GM23338 (cell line): ENCODE measurements at regions not wholly inside any gene's neighbourhood (a gene's known extent, or its start where the extent isn't known, plus 50 kb on each side); places are given as distances from the start of the nearest gene placed in this dataset.

Experiments
- ATAC-seq: fragments of 200-7000 bp; cut with Tn5 transposase; 3 replicates; pipeline ENCODE4 v1.9.1; 2020
- DNase-seq: peaks from one replicate; pipeline ENCODE4 v3.0.0-alpha.2; 2015; ENCODE audit warnings: low spot score
- H2AFZ ChIP-seq: fragments of 200-600 bp; sonication (generic); 2 replicates; pipeline ENCODE4 v1.8.0; 2016; ENCODE audit warnings: antibody characterized with exemption, mild to moderate bottlenecking, moderate library complexity
- H3F3A ChIP-seq: fragments of 200-600 bp; sonication (generic); replicated peaks from 2 replicates; pipeline ENCODE4 v1.8.0; 2017; ENCODE audit warnings: antibody characterized with exemption, mixed run types, low read depth
- H3K27ac ChIP-seq: fragments of 200-600 bp; sonication (generic); 2 replicates; pipeline ENCODE4 v1.6.1; 2016; ENCODE audit warnings: low read depth
- H3K27me3 ChIP-seq: fragments of 200-600 bp; sonication (generic); 2 replicates; pipeline ENCODE4 v1.8.0; 2016; ENCODE audit warnings: mild to moderate bottlenecking, mixed run types, moderate library complexity; ENCODE audit not compliant: insufficient read depth
- H3K36me3 ChIP-seq: fragments of 200-600 bp; sonication (generic); 2 replicates; pipeline ENCODE4 v1.8.0; 2016; ENCODE audit warnings: mild to moderate bottlenecking; ENCODE audit not compliant: insufficient read depth
- H3K4me1 ChIP-seq: fragments of 200-600 bp; sonication (generic); 2 replicates; pipeline ENCODE4 v1.8.0; 2016; ENCODE audit warnings: mild to moderate bottlenecking, moderate library complexity; ENCODE audit not compliant: insufficient read depth
- H3K4me2 ChIP-seq: fragments of 200-600 bp; sonication (generic); 2 replicates; pipeline ENCODE4 v1.7.1; 2017; ENCODE audit warnings: mixed run types
- H3K4me3 ChIP-seq: fragments of 200-600 bp; sonication (generic); 2 replicates; pipeline ENCODE4 v1.6.1; 2016; ENCODE audit warnings: mixed run types
- H3K79me2 ChIP-seq: fragments of 200-600 bp; sonication (generic); replicated peaks from 2 replicates; pipeline ENCODE4 v1.8.0; 2017; ENCODE audit warnings: mild to moderate bottlenecking; ENCODE audit not compliant: insufficient read depth
- H3K9me2 ChIP-seq: fragments of 200-600 bp; sonication (generic); 2 replicates; pipeline ENCODE4 v1.8.0; 2017; ENCODE audit not compliant: insufficient read depth
- H4K20me1 ChIP-seq: fragments of 200-600 bp; sonication (generic); replicated peaks from 2 replicates; pipeline ENCODE4 v1.8.0; 2017; ENCODE audit warnings: mild to moderate bottlenecking; ENCODE audit not compliant: insufficient read depth
- H3K27ac Mint-ChIP-seq: 2 replicates; pipeline ENCODE4 v1.8.0; 2020; ENCODE audit warnings: inconsistent platforms, mild to moderate bottlenecking, moderate library complexity, mixed read lengths
- H3K27me3 Mint-ChIP-seq: 3 replicates; pipeline ENCODE4 v1.8.0; 2022; ENCODE audit warnings: low read depth, mild to moderate bottlenecking, moderate library complexity, mixed read lengths, inconsistent platforms; ENCODE audit not compliant: insufficient read depth, poor library complexity
- H3K36me3 Mint-ChIP-seq: 3 replicates; pipeline ENCODE4 v1.8.0; 2021; ENCODE audit warnings: low read depth, mild to moderate bottlenecking, inconsistent platforms, moderate library complexity, mixed read lengths
- H3K4me1 Mint-ChIP-seq: 3 replicates; pipeline ENCODE4 v1.8.0; 2020; ENCODE audit warnings: mild to moderate bottlenecking, inconsistent platforms, mixed read lengths
- H3K4me3 Mint-ChIP-seq: 3 replicates; pipeline ENCODE4 v1.8.0; 2021; ENCODE audit warnings: moderate library complexity, mild to moderate bottlenecking, inconsistent platforms, mixed read lengths
- H3K9me3 Mint-ChIP-seq: 3 replicates; pipeline ENCODE4 v1.8.0; 2020; ENCODE audit warnings: moderate library complexity, mild to moderate bottlenecking, inconsistent platforms, mixed read lengths
- CREB1 ChIP-seq: fragments of 250-450 bp; sonication (Bioruptor Pico); IDR thresholded peaks from 2 replicates; pipeline ENCODE4 v1.5.0; 2020; ENCODE audit warnings: low read depth, mild to moderate bottlenecking, moderate library complexity
- CTCF ChIP-seq, 2 experiments: fragments of 200-600 bp in 1 of 2; sonication (generic) in 1 of 2; conservative IDR thresholded peaks; 2 replicates each; pipeline versions ENCODE4 v1.5.1 to v1.6.1; 2016 to 2017; ENCODE audit warnings: antibody characterized with exemption in 2 of 2, low read depth in 2 of 2, mild to moderate bottlenecking in 2 of 2, moderate library complexity in 1 of 2
- ETS1 ChIP-seq: IDR thresholded peaks from 2 replicates; pipeline ENCODE4 v1.6.1; 2016; ENCODE audit warnings: antibody characterized with exemption
- EZH2 ChIP-seq: fragments of 200-600 bp; sonication (generic); IDR thresholded peaks from one replicate; pipeline ENCODE4 v1.8.0; 2017; ENCODE audit warnings: antibody characterized with exemption, mild to moderate bottlenecking, low read depth; ENCODE audit not compliant: unreplicated experiment
- EZH2phosphoT487 ChIP-seq: fragments of 200-600 bp; sonication (generic); IDR thresholded peaks from one replicate; pipeline ENCODE4 v1.8.1; 2018; ENCODE audit warnings: antibody characterized with exemption; ENCODE audit not compliant: unreplicated experiment
- JUNB ChIP-seq: IDR thresholded peaks from one replicate; pipeline ENCODE4 v1.6.1; 2016; ENCODE audit warnings: antibody characterized with exemption; ENCODE audit not compliant: unreplicated experiment
- NANOG ChIP-seq: IDR thresholded peaks from 2 replicates; pipeline ENCODE4 v1.6.1; 2016; ENCODE audit warnings: antibody characterized with exemption, borderline replicate concordance
- POLR2AphosphoS5 ChIP-seq: IDR thresholded peaks from 2 replicates; pipeline ENCODE4 v1.6.1; 2016; ENCODE audit warnings: antibody characterized with exemption, low read depth
- REST ChIP-seq: IDR thresholded peaks from one replicate; pipeline ENCODE4 v1.6.1; 2018; ENCODE audit warnings: antibody characterized with exemption; ENCODE audit not compliant: unreplicated experiment
- STAT1 ChIP-seq: IDR thresholded peaks from one replicate; pipeline ENCODE4 v1.6.1; 2016; ENCODE audit warnings: antibody characterized with exemption; ENCODE audit not compliant: unreplicated experiment
- ZNF114 ChIP-seq: fragments of 250-450 bp; sonication (Bioruptor Pico); IDR thresholded peaks from 2 replicates; pipeline ENCODE4 v1.5.0; 2020; ENCODE audit warnings: mild to moderate bottlenecking, moderate library complexity
- ZNF331 ChIP-seq: fragments of 250-450 bp; sonication (Bioruptor Pico); IDR thresholded peaks from 2 replicates; pipeline ENCODE4 v1.5.0; 2020; ENCODE audit warnings: low read depth, mild to moderate bottlenecking, moderate library complexity
- ZNF462 ChIP-seq: fragments of 250-450 bp; sonication (Bioruptor Pico); IDR thresholded peaks from 2 replicates; pipeline ENCODE4 v1.5.0; 2020; ENCODE audit warnings: mild to moderate bottlenecking, moderate library complexity

- Histone ChIP-seq H3F3A (no peaks in the 10 kb centered on the region), H3K4me1 (no peaks in the 10 kb centered on the region), H3K27me3 (no peaks in the 10 kb centered on the region), H3K79me2 (no peaks in the 10 kb centered on the region), H3K9me2 (peaks cover 20% of the 10 kb centered on the region), H3K27ac (no peak overlapping the region), H3K4me2 (no peak overlapping the region), H2AFZ (no peak overlapping the region), H3K4me3 (no peak overlapping the region), H4K20me1 (no peaks in the 10 kb centered on the region), H3K36me3 (no peaks in the 10 kb centered on the region)
- DNase-seq (no peak), ATAC-seq (no peak)
- Mint-ChIP-seq H3K27me3 (no peaks in the 10 kb centered on the region), H3K27ac (no peak overlapping the region), H3K9me3 (peaks cover 6% of the 10 kb centered on the region; the same call in 2 of the 3 replicates), H3K4me1 (0 out of 3 replicates have a peak, but pooled peaks cover under 1% of the 10 kb centered on the region), H3K36me3 (peaks cover 4% of the 10 kb centered on the region; the same call in 1 of the 3 replicates), H3K4me3 (no peak overlapping the region)
- no peak for TF ChIP-seq ZNF331 (CRISPR knock-in tag)
- no peak for TF ChIP-seq REST
- TF ChIP-seq ETS1, result no peak
- no peak for TF ChIP-seq ZNF462 (CRISPR knock-in tag)
- no peak for TF ChIP-seq STAT1
- TF ChIP-seq POLR2AphosphoS5, result no peak
- TF ChIP-seq CREB1, result no peak
- no peak for TF ChIP-seq EZH2
- TF ChIP-seq NANOG, result no peak
- TF ChIP-seq ZNF114 (CRISPR knock-in tag), result no peak
- no peak for TF ChIP-seq EZH2phosphoT487
- TF ChIP-seq JUNB, result no peak
- TF ChIP-seq CTCF (conservative IDR thresholded peaks at IDR 0.05; ENCODE audit: low read depth in 2 of 2), result no peak
Observed at GRCh38 chr19:31952693-31953092, 392.7 kb upstream of the ZNF507 start.
